T-cell (primary cell): ENCODE measurements at regions not wholly inside any gene's neighbourhood (a gene's known extent, or its start where the extent isn't known, plus 50 kb on each side); places are given as distances from the start of the nearest gene placed in this dataset.

Experiments used
- ATAC-seq, 4 experiments: fragments of 200-7000 bp in 3 of 4; fragments of 150-1000 bp in 1 of 4; cut with Tn5 transposase; replicated peaks in 1 of 4; 1 replicate in 3 of 4; 2 replicates in 1 of 4; pipeline ENCODE4 v1.10.0; 2021; ENCODE audit warnings: moderate library complexity in 3 of 4, mild to moderate bottlenecking in 2 of 4, moderate number of reproducible peaks in 1 of 4
- CTCF ChIA-PET, 2 donors: fragments of 300-600 bp; sonication (Branson Sonifier 250); formaldehyde crosslinking; loops; one replicate each; lab custom pipeline; 2022; ENCODE audit warnings: antibody characterized with exemption in 2 of 2; lab: Charles Lee
- POLR2A ChIA-PET, 2 donors: fragments of 300-600 bp; sonication (Branson Sonifier 250); formaldehyde crosslinking; loops; one replicate each; lab custom pipeline; 2022; ENCODE audit warnings: antibody characterized with exemption in 2 of 2; lab: Charles Lee
- DNase-seq, 35 experiments: peaks; one replicate each; pipeline versions ENCODE4 v3.0.0 to v3.0.0-alpha.2; 2013 to 2023
- H3K27ac ChIP-seq: one replicate; pipeline ENCODE4 v1.5.1; 2013; ENCODE audit warnings: low read length
- H3K27me3 ChIP-seq, 2 experiments: replicated peaks in 1 of 2; 1 replicate in 1 of 2; 2 replicates in 1 of 2; pipeline versions ENCODE4 v1.6.1 to v1.7.0; 2013; ENCODE audit warnings: low read length in 1 of 2, mixed read lengths in 1 of 2; ENCODE audit not compliant: control insufficient read depth in 2 of 2, insufficient read depth in 2 of 2; ENCODE audit errors: extremely low read depth in 1 of 2
- H3K36me3 ChIP-seq, 2 donors: 1 replicate in 1 of 2; 2 replicates in 1 of 2; pipeline versions ENCODE4 v1.6.1 to v1.7.0; 2013; ENCODE audit warnings: low read length in 1 of 2; ENCODE audit not compliant: control insufficient read depth in 2 of 2, insufficient read depth in 1 of 2; ENCODE audit errors: extremely low read depth in 1 of 2
- H3K4me1 ChIP-seq, 2 experiments: 1 replicate in 1 of 2; 2 replicates in 1 of 2; pipeline versions ENCODE4 v1.6.1 to v1.7.0; 2013; ENCODE audit warnings: low read length in 2 of 2, mixed read lengths in 1 of 2; ENCODE audit not compliant: insufficient read depth in 2 of 2, control insufficient read depth in 1 of 2; ENCODE audit errors: extremely low read depth in 1 of 2
- H3K4me3 ChIP-seq, 2 donors: 1 replicate in 1 of 2; 2 replicates in 1 of 2; pipeline versions ENCODE4 v1.5.1 to v1.7.0; 2013; ENCODE audit warnings: mild to moderate bottlenecking in 2 of 2, low read length in 1 of 2, moderate library complexity in 1 of 2; ENCODE audit not compliant: control insufficient read depth in 1 of 2; ENCODE audit errors: extremely low read depth in 1 of 2
- H3K9me3 ChIP-seq: 2 replicates; pipeline ENCODE4 v1.7.0; 2013
- H3K27ac Mint-ChIP-seq, 2 donors: one replicate each; pipeline ENCODE4 v1.8.0; 2020 to 2021; ENCODE audit warnings: mild to moderate bottlenecking in 2 of 2, mixed read lengths in 2 of 2
- H3K27me3 Mint-ChIP-seq, 2 donors: one replicate each; pipeline ENCODE4 v1.8.0; 2021 to 2022; ENCODE audit warnings: mixed read lengths in 2 of 2
- H3K36me3 Mint-ChIP-seq: one replicate; pipeline ENCODE4 v1.8.0; 2021; ENCODE audit warnings: mixed read lengths
- H3K4me1 Mint-ChIP-seq, 3 donors: one replicate each; pipeline ENCODE4 v1.8.0; 2020 to 2022; ENCODE audit warnings: mixed read lengths in 3 of 3, mild to moderate bottlenecking in 1 of 3
- H3K4me3 Mint-ChIP-seq, 3 donors: one replicate each; pipeline ENCODE4 v1.8.0; 2020 to 2022; ENCODE audit warnings: mild to moderate bottlenecking in 3 of 3, mixed read lengths in 3 of 3, moderate library complexity in 3 of 3
- H3K9me3 Mint-ChIP-seq, 3 donors: one replicate each; pipeline ENCODE4 v1.8.0; 2020 to 2022; ENCODE audit warnings: mixed read lengths in 3 of 3
- WGBS: methylation state at CpG from one replicate; pipeline ENCODE4 v1.1.5; 2013; ENCODE audit warnings: missing lambda C conversion rate; ENCODE audit not compliant: insufficient coverage; 5-methylcytosine and 5-hydroxymethylcytosine counted together

GRCh38 chr1:96568639-96569038 lies 152.9 kb upstream of the PTBP2 start:
- ChIA-PET POLR2A (no interaction called here), CTCF (interaction anchor here in 1 of 2 donors (0.6 kb wide), 1 partner anchor 711 kb away, joined by 3 read pairs; no protein-coding TSS in a partner anchor)
- no peak overlapping the region for H3K27ac Mint-ChIP-seq
- H3K9me3 Mint-ChIP-seq, result no peaks in the 10 kb centered on the region
- WGBS, result no CpG with 5 or more reads among the region's 3 CpGs
- H3K4me1 Mint-ChIP-seq, result no peaks in the 10 kb centered on the region
- Histone ChIP-seq H3K4me3 (no peak overlapping the region), H3K27ac (no peak overlapping the region), H3K4me1 (no peaks in the 10 kb centered on the region), H3K27me3 (peaks cover 0 to 5% of the 10 kb centered on the region in 2 experiments), H3K36me3 (no peaks in the 10 kb centered on the region), H3K9me3 (no peaks in the 10 kb centered on the region)
- ATAC-seq (no peak), DNase-seq (no peak)
- H3K4me3 Mint-ChIP-seq, result no peak overlapping the region
- no peaks in the 10 kb centered on the region for H3K36me3 Mint-ChIP-seq
- peaks cover 0 to 5% of the 10 kb centered on the region in 2 donors for H3K27me3 Mint-ChIP-seq

DNA sequence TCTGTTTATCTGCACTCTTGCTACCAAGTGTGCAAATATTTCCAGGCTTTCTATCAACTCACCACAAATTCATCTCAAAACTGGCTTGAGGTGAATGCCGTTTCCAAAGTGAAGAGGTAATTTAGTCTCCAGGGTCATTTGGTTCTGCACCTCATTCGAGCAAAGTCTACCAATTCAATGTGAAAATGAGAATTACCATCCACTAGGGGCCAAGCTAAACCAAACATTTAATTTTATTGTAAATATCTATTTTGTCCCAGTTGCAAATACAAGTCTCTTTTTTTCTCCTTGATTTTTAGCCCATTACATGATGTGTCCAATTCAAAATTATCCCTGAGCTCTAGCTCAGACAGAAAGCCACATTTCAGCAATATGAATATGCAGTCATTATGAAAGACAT lies 152.3 kb upstream of the PTBP2 start:
- POLR2A ChIA-PET, result no interaction called here

GRCh38 chr1:96579636-96580035 lies 141.9 kb upstream of the PTBP2 start:
- peaks cover 3 to 11% of the 10 kb centered on the region in 2 donors for H3K27me3 Mint-ChIP-seq
- Histone ChIP-seq H3K9me3 (no peaks in the 10 kb centered on the region), H3K27me3 (no peaks in the 10 kb centered on the region), H3K36me3 (no peaks in the 10 kb centered on the region), H3K27ac (no peak overlapping the region), H3K4me1 (no peaks in the 10 kb centered on the region), H3K4me3 (no peak overlapping the region)
- no peak for DNase-seq
- no peaks in the 10 kb centered on the region for H3K4me1 Mint-ChIP-seq
- ATAC-seq, result no peak
- H3K36me3 Mint-ChIP-seq, result no peaks in the 10 kb centered on the region
- H3K4me3 Mint-ChIP-seq, result no peak overlapping the region
- ChIA-PET POLR2A (no interaction called here), CTCF (no interaction called here)
- no peak overlapping the region for H3K27ac Mint-ChIP-seq
- no peaks in the 10 kb centered on the region for H3K9me3 Mint-ChIP-seq

More for the DNA sequence above, 152.3 kb upstream of the PTBP2 start:
- Mint-ChIP-seq H3K36me3 (no peaks in the 10 kb centered on the region), H3K4me1 (no peaks in the 10 kb centered on the region), H3K27me3 (peaks cover 0 to 11% of the 10 kb centered on the region in 2 donors), H3K27ac (no peak overlapping the region), H3K9me3 (no peaks in the 10 kb centered on the region), H3K4me3 (no peak overlapping the region)
- Histone ChIP-seq H3K27me3 (peaks cover 0 to 5% of the 10 kb centered on the region in 2 experiments), H3K4me1 (no peaks in the 10 kb centered on the region), H3K27ac (no peak overlapping the region), H3K4me3 (no peak overlapping the region), H3K36me3 (no peaks in the 10 kb centered on the region), H3K9me3 (no peaks in the 10 kb centered on the region)
- ATAC-seq (no peak), DNase-seq (no peak)
- no CpG with 5 or more reads among the region's 2 CpGs for WGBS
- CTCF ChIA-PET, result interaction anchor here in 1 of 2 donors (0.6 kb wide), 1 partner anchor 711 kb away, joined by 3 read pairs; no protein-coding TSS in a partner anchor

GRCh38 chr1:96580920-96581319 lies 140.7 kb upstream of the PTBP2 start:
- H3K9me3 ChIP-seq, result no peaks in the 10 kb centered on the region
- peaks cover 3 to 5% of the 10 kb centered on the region in 2 donors for H3K27me3 Mint-ChIP-seq
- no peak for DNase-seq
- no peak overlapping the region for H3K27ac Mint-ChIP-seq
- H3K4me1 ChIP-seq, result no peaks in the 10 kb centered on the region
- no peak overlapping the region for H3K27ac ChIP-seq
- H3K4me3 ChIP-seq, result no peak overlapping the region
- H3K4me3 Mint-ChIP-seq, result no peak overlapping the region
- no peaks in the 10 kb centered on the region for H3K36me3 ChIP-seq
- no peaks in the 10 kb centered on the region for H3K36me3 Mint-ChIP-seq
- no peak for ATAC-seq
- ChIA-PET POLR2A (no interaction called here), CTCF (no interaction called here)
- H3K4me1 Mint-ChIP-seq, result no peaks in the 10 kb centered on the region
- WGBS, result 82% methylated on average over 5 of the region's 7 CpGs
- no peaks in the 10 kb centered on the region for H3K27me3 ChIP-seq
- H3K9me3 Mint-ChIP-seq, result no peaks in the 10 kb centered on the region

GRCh38 chr1:96581772-96582171 lies 139.8 kb upstream of the PTBP2 start:
- no peak for DNase-seq
- no peak overlapping the region for H3K4me3 ChIP-seq
- 65% methylated on average over 3 of the region's 7 CpGs for WGBS
- H3K36me3 ChIP-seq, result no peaks in the 10 kb centered on the region
- CTCF ChIA-PET, result interaction anchor here in 1 of 2 donors (0.6 kb wide), 1 partner anchor 1870 kb away, joined by 3 read pairs; no protein-coding TSS in a partner anchor
- no peaks in the 10 kb centered on the region for H3K27me3 ChIP-seq
- Mint-ChIP-seq H3K27me3 (peaks cover 3 to 5% of the 10 kb centered on the region in 2 donors), H3K27ac (no peak overlapping the region), H3K4me3 (no peak overlapping the region), H3K9me3 (no peaks in the 10 kb centered on the region), H3K4me1 (no peaks in the 10 kb centered on the region), H3K36me3 (no peaks in the 10 kb centered on the region)
- H3K9me3 ChIP-seq, result no peaks in the 10 kb centered on the region
- H3K4me1 ChIP-seq, result no peaks in the 10 kb centered on the region
- no peak for ATAC-seq
- no peak overlapping the region for H3K27ac ChIP-seq
- POLR2A ChIA-PET, result no interaction called here

DNA sequence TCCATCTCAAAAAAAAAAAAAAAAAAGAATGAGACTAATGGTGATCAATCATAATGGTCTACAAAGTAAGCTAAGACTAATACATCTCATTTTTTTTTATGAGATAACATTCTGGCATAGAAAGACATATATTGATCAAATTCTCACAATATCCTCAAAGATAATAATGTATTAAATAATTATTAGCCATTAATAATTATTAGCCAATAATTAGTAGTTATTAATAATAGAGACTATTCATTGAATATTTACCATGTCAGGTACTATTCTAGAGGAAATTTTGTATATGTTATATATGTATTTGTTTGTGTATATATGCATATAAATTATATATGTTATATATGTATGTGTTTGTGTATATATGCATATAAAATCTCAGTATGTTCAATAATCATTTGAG lies 137.7 kb upstream of the PTBP2 start:
- H3K4me3 Mint-ChIP-seq, result no peak overlapping the region
- POLR2A ChIA-PET, result interaction anchor here in 1 of 2 donors (0.7 kb wide), 1 partner anchor 9 kb away, joined by 12 read pairs; no protein-coding TSS in a partner anchor
- H3K27me3 Mint-ChIP-seq, result peaks cover 3 to 5% of the 10 kb centered on the region in 2 donors
- CTCF ChIA-PET, result no interaction called here
- no peaks in the 10 kb centered on the region for H3K36me3 Mint-ChIP-seq
- H3K4me1 ChIP-seq, result no peaks in the 10 kb centered on the region
- no peaks in the 10 kb centered on the region for H3K27me3 ChIP-seq
- DNase-seq (no peak), ATAC-seq (no peak)
- H3K9me3 ChIP-seq, result no peaks in the 10 kb centered on the region
- no peaks in the 10 kb centered on the region for H3K9me3 Mint-ChIP-seq
- H3K36me3 ChIP-seq, result no peaks in the 10 kb centered on the region
- H3K27ac Mint-ChIP-seq, result no peak overlapping the region
- no peaks in the 10 kb centered on the region for H3K4me1 Mint-ChIP-seq
- no peak overlapping the region for H3K27ac ChIP-seq
- no peak overlapping the region for H3K4me3 ChIP-seq

DNA sequence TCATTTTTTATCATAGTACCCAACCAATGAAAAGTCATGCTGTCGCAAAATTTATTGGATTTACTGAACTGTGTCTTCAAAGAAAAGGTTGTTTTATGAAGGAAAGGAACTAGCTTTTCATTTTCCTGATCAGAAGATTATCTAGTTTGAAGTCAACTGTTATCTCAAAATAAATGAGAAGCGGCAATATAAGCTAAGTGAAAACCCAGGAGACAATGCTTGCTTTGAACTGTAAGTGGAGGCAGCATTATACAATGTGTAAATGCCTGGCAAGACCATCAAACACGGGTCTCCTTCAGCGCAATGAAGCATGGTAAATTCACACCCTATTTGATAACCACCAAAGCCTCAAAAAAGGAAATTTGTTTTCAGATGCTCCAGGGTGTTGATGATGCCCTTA lies 134.4 kb upstream of the PTBP2 start:
- H3K4me3 ChIP-seq, result no peak overlapping the region
- CTCF ChIA-PET, result no interaction called here
- H3K9me3 ChIP-seq, result no peaks in the 10 kb centered on the region
- Mint-ChIP-seq H3K4me1 (no peaks in the 10 kb centered on the region), H3K36me3 (no peaks in the 10 kb centered on the region), H3K9me3 (no peaks in the 10 kb centered on the region), H3K27ac (no peak overlapping the region), H3K4me3 (no peak overlapping the region), H3K27me3 (peaks cover 0 to 3% of the 10 kb centered on the region in 2 donors)
- POLR2A ChIA-PET, result no interaction called here
- no peak overlapping the region for H3K27ac ChIP-seq
- H3K27me3 ChIP-seq, result no peaks in the 10 kb centered on the region
- H3K36me3 ChIP-seq, result no peaks in the 10 kb centered on the region
- 100% methylated on average over 1 of the region's 4 CpGs for WGBS
- no peak for DNase-seq
- ATAC-seq, result no peak
- H3K4me1 ChIP-seq, result no peaks in the 10 kb centered on the region
